ENCODE measurements at regions not wholly inside any gene's neighbourhood (a gene's known extent, or its start where the extent isn't known, plus 50 kb on each side); places are given as distances from the start of the nearest gene placed in this dataset.
A peak's percentile ranks its signal among the peaks of the same experiment; 100 is the strongest.

GRCh38 chr14:101083564-101084435, 180.3 kb upstream of the RTL1 start:
- H3K79me2 ChIP-seq (replicated peaks; ENCODE audit: insufficient read depth), result no peaks in the 10 kb centered on the region
- no peak for TF ChIP-seq NANOG (IDR thresholded peaks at IDR 0.05; ENCODE audit: borderline replicate concordance)
- TF ChIP-seq CTCF (conservative IDR thresholded peaks at IDR 0.05; ENCODE audit: low read depth in 2 of 2), result peak; percentile 52 to 74
- H3K4me3 Mint-ChIP-seq, result no peak overlapping the region
- DNase-seq (ENCODE audit: low spot score) (peak; percentile 81), ATAC-seq (peak; percentile 98)
- no peaks in the 10 kb centered on the region for H3K9me3 Mint-ChIP-seq
- no peak overlapping the region for H3K4me2 ChIP-seq
- H3K27ac ChIP-seq (ENCODE audit: low read depth), result no peak overlapping the region
- H4K20me1 ChIP-seq (replicated peaks; ENCODE audit: insufficient read depth), result no peaks in the 10 kb centered on the region
- H2AFZ ChIP-seq, result peak overlapping the region; percentile 52; the same call in 1 of the 2 replicates
- H3K9me2 ChIP-seq (ENCODE audit: insufficient read depth), result no peaks in the 10 kb centered on the region
- no peak overlapping the region for H3K27ac Mint-ChIP-seq
- H3K27me3 ChIP-seq (ENCODE audit: insufficient read depth), result no peaks in the 10 kb centered on the region
- no peaks in the 10 kb centered on the region for H3K36me3 Mint-ChIP-seq (ENCODE audit: low read depth)
- no peaks in the 10 kb centered on the region for H3F3A ChIP-seq (replicated peaks; ENCODE audit: low read depth)
- no peaks in the 10 kb centered on the region for H3K36me3 ChIP-seq (ENCODE audit: insufficient read depth)
- H3K4me1 ChIP-seq (ENCODE audit: insufficient read depth), result 0 out of 2 replicates have a peak, but pooled peaks cover 4% of the 10 kb centered on the region
- no peak overlapping the region for H3K4me3 ChIP-seq
- H3K4me1 Mint-ChIP-seq, result peaks cover 6% of the 10 kb centered on the region
- H3K27me3 Mint-ChIP-seq (ENCODE audit: insufficient read depth, low read depth, poor library complexity), result peaks cover 5% of the 10 kb centered on the region

- Mint-ChIP-seq H3K27ac (no peak overlapping the region), H3K4me3 (no peak overlapping the region), H3K27me3 (ENCODE audit: insufficient read depth, low read depth, poor library complexity) (peaks cover 5% of the 10 kb centered on the region), H3K4me1 (peaks cover under 1% of the 10 kb centered on the region; the same call in 2 of the 3 replicates), H3K36me3 (ENCODE audit: low read depth) (no peaks in the 10 kb centered on the region), H3K9me3 (no peaks in the 10 kb centered on the region)
- H3F3A ChIP-seq (replicated peaks; ENCODE audit: low read depth), result no peaks in the 10 kb centered on the region
- H3K79me2 ChIP-seq (replicated peaks; ENCODE audit: insufficient read depth), result no peaks in the 10 kb centered on the region
- H3K4me2 ChIP-seq, result no peak overlapping the region
- H3K9me2 ChIP-seq (ENCODE audit: insufficient read depth), result no peaks in the 10 kb centered on the region
- no peak overlapping the region for H3K4me3 ChIP-seq
- ATAC-seq, result no peak
- H3K27me3 ChIP-seq (ENCODE audit: insufficient read depth), result no peaks in the 10 kb centered on the region
- no peak for TF ChIP-seq ZNF462 (CRISPR knock-in tag; IDR thresholded peaks at IDR 0.05)
- no peak for TF ChIP-seq EZH2 (IDR thresholded peaks at IDR 0.05; ENCODE audit: low read depth, unreplicated experiment)
- TF ChIP-seq CTCF (conservative IDR thresholded peaks at IDR 0.05; ENCODE audit: low read depth in 2 of 2), result no peak
- TF ChIP-seq EZH2phosphoT487 (IDR thresholded peaks at IDR 0.05; ENCODE audit: unreplicated experiment), result no peak
- TF ChIP-seq JUNB (IDR thresholded peaks at IDR 0.05; ENCODE audit: unreplicated experiment), result no peak
- TF ChIP-seq CREB1 (CRISPR knock-in tag; IDR thresholded peaks at IDR 0.05; ENCODE audit: low read depth), result no peak
- no peak for TF ChIP-seq ZNF114 (CRISPR knock-in tag; IDR thresholded peaks at IDR 0.05)
- no peak for TF ChIP-seq POLR2AphosphoS5 (IDR thresholded peaks at IDR 0.05; ENCODE audit: low read depth)
- no peak for TF ChIP-seq ZNF331 (CRISPR knock-in tag; IDR thresholded peaks at IDR 0.05; ENCODE audit: low read depth)
- no peak for TF ChIP-seq NANOG (IDR thresholded peaks at IDR 0.05; ENCODE audit: borderline replicate concordance)
- no peaks in the 10 kb centered on the region for H3K36me3 ChIP-seq (ENCODE audit: insufficient read depth)
- 0 out of 2 replicates have a peak, but pooled peaks cover 4% of the 10 kb centered on the region for H3K4me1 ChIP-seq (ENCODE audit: insufficient read depth)
- no peak overlapping the region for H3K27ac ChIP-seq (ENCODE audit: low read depth)
- H4K20me1 ChIP-seq (replicated peaks; ENCODE audit: insufficient read depth), result no peaks in the 10 kb centered on the region
- no peak for DNase-seq (ENCODE audit: low spot score)
- peak overlapping the region; percentile 52; the same call in 1 of the 2 replicates for H2AFZ ChIP-seq
These were observed 180.9 kb upstream of the RTL1 start for GRCh38 chr14:101084436-101084826.
